Stomach smooth muscle (tissue), 2 donors: ENCODE measurements at regions not wholly inside any gene's neighbourhood (a gene's known extent, or its start where the extent isn't known, plus 50 kb on each side); places are given as distances from the start of the nearest gene placed in this dataset.

Source experiments
- H3K27ac ChIP-seq: one replicate; pipeline ENCODE4 v1.7.0; 2013; ENCODE audit warnings: mild to moderate bottlenecking, low read length, inconsistent platforms
- H3K27me3 ChIP-seq, 2 donors: one replicate each; pipeline ENCODE4 v1.7.0; 2013; ENCODE audit warnings: low read length in 2 of 2; ENCODE audit not compliant: insufficient read depth in 2 of 2, control insufficient read depth in 1 of 2
- H3K36me3 ChIP-seq, 2 donors: one replicate each; pipeline ENCODE4 v1.7.0; 2013; ENCODE audit warnings: low read length in 2 of 2; ENCODE audit not compliant: control insufficient read depth in 2 of 2, insufficient read depth in 2 of 2
- H3K4me1 ChIP-seq: one replicate; pipeline ENCODE4 v1.7.0; 2013; ENCODE audit warnings: low read length; ENCODE audit not compliant: control insufficient read depth, insufficient read depth
- H3K4me3 ChIP-seq, 2 donors: one replicate each; pipeline ENCODE4 v1.7.0; 2013; ENCODE audit warnings: low read length in 2 of 2
- H3K9ac ChIP-seq, 2 donors: one replicate each; pipeline ENCODE4 v1.7.0; 2013; ENCODE audit warnings: low read length in 2 of 2, mild to moderate bottlenecking in 1 of 2
- H3K9me3 ChIP-seq, 2 donors: one replicate each; pipeline ENCODE4 v1.7.0; 2013; ENCODE audit warnings: low read length in 2 of 2; ENCODE audit not compliant: control insufficient read depth in 2 of 2
- donor health status: healthy.
- donor health status: Pancreatic carcinoma.

GRCh38 chr3:71854096-71854495 lies 69.1 kb upstream of the PROK2 start:
- Histone ChIP-seq H3K27ac (no peak overlapping the region), H3K27me3 (peaks cover 0 to 5% of the 10 kb centered on the region in 2 donors), H3K4me3 (no peak overlapping the region), H3K9ac (no peak overlapping the region), H3K9me3 (no peaks in the 10 kb centered on the region), H3K36me3 (no peaks in the 10 kb centered on the region), H3K4me1 (no peaks in the 10 kb centered on the region)

- H3K36me3 ChIP-seq = no peaks in the 10 kb centered on the region
- H3K4me1 ChIP-seq = no peaks in the 10 kb centered on the region
- no peaks in the 10 kb centered on the region for H3K9me3 ChIP-seq
- H3K4me3 ChIP-seq = no peak overlapping the region
- no peak overlapping the region for H3K27ac ChIP-seq
- H3K27me3 ChIP-seq = peaks cover 5% of the 10 kb centered on the region in 2 donors
- H3K9ac ChIP-seq = no peak overlapping the region
These were observed 66.9 kb upstream of the PROK2 start for GRCh38 chr3:71851878-71852277.

DNA sequence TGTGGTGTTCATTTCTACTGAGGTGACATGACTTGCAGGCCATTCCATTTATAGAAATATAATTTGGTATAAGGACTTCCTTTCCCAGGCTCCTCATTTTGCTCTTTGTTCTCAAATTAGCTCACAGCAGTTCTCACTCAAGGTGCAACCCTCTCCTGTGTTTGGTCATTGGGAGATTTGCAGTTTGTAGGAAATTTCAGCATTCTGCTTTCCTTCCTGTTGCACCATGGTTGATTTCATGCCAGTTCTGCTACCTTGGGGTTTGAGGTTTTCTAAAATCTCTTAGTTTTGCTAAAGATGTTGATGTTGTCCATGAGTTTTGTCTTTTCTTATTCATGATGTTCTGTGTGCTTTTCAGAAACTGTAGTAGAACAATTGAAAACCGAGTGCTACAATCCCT lies 65.7 kb upstream of the PROK2 start:
- Histone ChIP-seq H3K27me3 (peaks cover 5 to 10% of the 10 kb centered on the region in 2 donors), H3K9me3 (no peaks in the 10 kb centered on the region), H3K36me3 (no peaks in the 10 kb centered on the region), H3K4me3 (no peak overlapping the region), H3K9ac (no peak overlapping the region), H3K27ac (no peak overlapping the region), H3K4me1 (no peaks in the 10 kb centered on the region)

GRCh38 chr3:71849681-71850080 lies 64.7 kb upstream of the PROK2 start:
- no peak overlapping the region for H3K27ac ChIP-seq
- no peak overlapping the region for H3K9ac ChIP-seq

DNA sequence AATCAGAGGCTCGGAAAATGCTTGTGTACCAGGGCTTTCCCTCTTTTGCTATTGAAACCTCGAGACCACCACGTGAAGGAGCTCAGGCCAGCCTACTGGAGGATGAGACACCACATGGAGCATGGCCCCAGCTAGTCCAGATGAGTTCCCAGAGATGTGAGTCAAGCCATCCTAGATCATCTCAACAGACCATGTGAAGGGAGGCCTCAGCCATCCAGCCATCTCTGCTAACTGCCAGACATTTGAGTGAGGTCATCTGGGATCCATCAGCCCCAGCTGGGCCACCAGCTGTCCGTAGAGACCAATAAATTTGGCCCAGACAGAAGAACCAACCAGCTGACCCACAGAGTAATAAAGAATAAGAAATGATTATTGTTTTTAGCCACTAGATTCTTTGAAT lies 62.8 kb upstream of the PROK2 start:
- H3K9ac ChIP-seq = no peak overlapping the region
- no peak overlapping the region for H3K27ac ChIP-seq
- no peaks in the 10 kb centered on the region for H3K4me1 ChIP-seq
- no peak overlapping the region for H3K4me3 ChIP-seq
- no peaks in the 10 kb centered on the region for H3K36me3 ChIP-seq
- H3K9me3 ChIP-seq = no peaks in the 10 kb centered on the region
- peaks cover 0 to 10% of the 10 kb centered on the region in 2 donors for H3K27me3 ChIP-seq

More at GRCh38 chr3:71849681-71850080, 64.7 kb upstream of the PROK2 start:
- Histone ChIP-seq H3K27me3 (peaks cover 5 to 10% of the 10 kb centered on the region in 2 donors), H3K9me3 (no peaks in the 10 kb centered on the region), H3K36me3 (no peaks in the 10 kb centered on the region), H3K4me1 (no peaks in the 10 kb centered on the region), H3K4me3 (no peak overlapping the region)

- no peak overlapping the region for H3K27ac ChIP-seq
- H3K4me1 ChIP-seq = no peaks in the 10 kb centered on the region
- no peaks in the 10 kb centered on the region for H3K9me3 ChIP-seq
- H3K36me3 ChIP-seq = no peaks in the 10 kb centered on the region
- no peak overlapping the region for H3K9ac ChIP-seq
- no peak overlapping the region for H3K4me3 ChIP-seq
- H3K27me3 ChIP-seq = peaks cover 0 to 10% of the 10 kb centered on the region in 2 donors
These were observed 61.2 kb upstream of the PROK2 start for GRCh38 chr3:71846185-71846584.

DNA sequence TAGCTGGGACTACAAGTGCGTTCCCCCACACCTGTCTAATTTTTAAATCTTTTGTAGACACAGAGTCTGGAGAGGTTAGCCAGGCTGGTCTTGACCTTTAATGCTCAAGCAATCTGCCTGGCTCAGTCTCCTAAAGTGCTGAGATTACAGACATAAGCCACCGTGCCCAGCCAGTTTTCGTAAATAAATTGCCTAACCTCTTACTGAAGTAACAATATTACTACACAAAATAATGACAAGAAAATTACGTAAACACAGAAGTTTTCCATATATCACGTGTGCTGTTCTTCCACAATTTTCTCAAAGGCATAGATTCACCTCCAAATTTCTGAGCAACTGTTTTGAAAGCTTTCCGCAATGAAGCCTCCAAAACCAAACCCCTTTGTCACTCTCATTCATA lies 58.1 kb upstream of the PROK2 start:
- Histone ChIP-seq H3K36me3 (no peaks in the 10 kb centered on the region), H3K9me3 (no peaks in the 10 kb centered on the region), H3K9ac (no peak overlapping the region), H3K27ac (no peak overlapping the region), H3K4me1 (no peaks in the 10 kb centered on the region), H3K4me3 (no peak overlapping the region), H3K27me3 (peaks cover 0 to 10% of the 10 kb centered on the region in 2 donors)

GRCh38 chr3:71838406-71838805 lies 53.5 kb upstream of the PROK2 start:
- H3K4me1 ChIP-seq = no peaks in the 10 kb centered on the region
- no peaks in the 10 kb centered on the region for H3K36me3 ChIP-seq
- H3K9me3 ChIP-seq = no peaks in the 10 kb centered on the region
- H3K9ac ChIP-seq = no peak overlapping the region
- no peaks in the 10 kb centered on the region for H3K27me3 ChIP-seq
- no peak overlapping the region for H3K27ac ChIP-seq
- no peak overlapping the region for H3K4me3 ChIP-seq
